ENCODE measurements at regions not wholly inside any gene's neighbourhood (a gene's known extent, or its start where the extent isn't known, plus 50 kb on each side); places are given as distances from the start of the nearest gene placed in this dataset.

DNA sequence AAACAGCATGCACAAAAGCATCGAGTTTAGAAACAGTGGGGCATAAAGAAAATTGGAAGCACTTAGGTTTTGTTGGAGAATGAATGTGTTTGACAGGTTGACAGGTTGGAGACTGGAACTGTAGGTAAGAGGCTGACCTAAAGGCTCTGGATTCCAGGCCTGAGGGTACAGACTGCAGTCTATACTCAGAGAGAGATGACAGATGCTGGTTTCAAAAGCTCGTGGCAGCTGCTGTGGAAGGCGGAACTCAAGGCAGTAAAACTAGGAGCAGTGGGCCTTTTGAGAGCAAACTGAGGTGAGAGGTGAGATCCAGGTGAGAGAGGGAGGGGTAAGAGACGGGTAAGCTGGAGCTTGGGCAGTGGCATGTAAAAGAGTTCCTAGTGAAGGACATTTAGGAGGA lies 415.2 kb downstream of the TRIML1 start:
- TF ChIP-seq RAD21 (IDR thresholded peaks at IDR 0.05; ENCODE audit: low read length) (no peak), POLR2A (IDR thresholded peaks at IDR 0.05; ENCODE audit: low read depth, low read length) (no peak), CEBPB (IDR thresholded peaks at IDR 0.05; ENCODE audit: low read depth, low read length) (no peak), SMC3 (IDR thresholded peaks at IDR 0.05; ENCODE audit: low read depth, low read length) (no peak), CHD1 (IDR thresholded peaks at IDR 0.05; ENCODE audit: low read depth, low read length) (no peak), MAFK (IDR thresholded peaks at IDR 0.05; ENCODE audit: low read depth, low read length) (no peak), MXI1 (IDR thresholded peaks at IDR 0.05; ENCODE audit: borderline replicate concordance, low read depth, low read length) (no peak), MAZ (IDR thresholded peaks at IDR 0.05; ENCODE audit: borderline replicate concordance, low read depth, low read length) (no peak), NFE2L2 (IDR thresholded peaks at IDR 0.05; ENCODE audit: low read depth, low read length) (no peak)
- TF ChIP-seq, protein P1, sequence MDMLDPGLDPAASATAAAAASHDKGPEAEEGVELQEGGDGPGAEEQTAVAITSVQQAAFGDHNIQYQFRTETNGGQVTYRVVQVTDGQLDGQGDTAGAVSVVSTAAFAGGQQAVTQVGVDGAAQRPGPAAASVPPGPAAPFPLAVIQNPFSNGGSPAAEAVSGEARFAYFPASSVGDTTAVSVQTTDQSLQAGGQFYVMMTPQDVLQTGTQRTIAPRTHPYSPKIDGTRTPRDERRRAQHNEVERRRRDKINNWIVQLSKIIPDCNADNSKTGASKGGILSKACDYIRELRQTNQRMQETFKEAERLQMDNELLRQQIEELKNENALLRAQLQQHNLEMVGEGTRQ (IDR thresholded peaks at IDR 0.05; ENCODE audit: low read depth, low read length) = no peak
- TF ChIP-seq, protein P2, sequence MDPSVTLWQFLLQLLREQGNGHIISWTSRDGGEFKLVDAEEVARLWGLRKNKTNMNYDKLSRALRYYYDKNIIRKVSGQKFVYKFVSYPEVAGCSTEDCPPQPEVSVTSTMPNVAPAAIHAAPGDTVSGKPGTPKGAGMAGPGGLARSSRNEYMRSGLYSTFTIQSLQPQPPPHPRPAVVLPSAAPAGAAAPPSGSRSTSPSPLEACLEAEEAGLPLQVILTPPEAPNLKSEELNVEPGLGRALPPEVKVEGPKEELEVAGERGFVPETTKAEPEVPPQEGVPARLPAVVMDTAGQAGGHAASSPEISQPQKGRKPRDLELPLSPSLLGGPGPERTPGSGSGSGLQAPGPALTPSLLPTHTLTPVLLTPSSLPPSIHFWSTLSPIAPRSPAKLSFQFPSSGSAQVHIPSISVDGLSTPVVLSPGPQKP (IDR thresholded peaks at IDR 0.05; ENCODE audit: borderline replicate concordance, low read depth, low read length) = no peak
- TF ChIP-seq, protein P3, sequence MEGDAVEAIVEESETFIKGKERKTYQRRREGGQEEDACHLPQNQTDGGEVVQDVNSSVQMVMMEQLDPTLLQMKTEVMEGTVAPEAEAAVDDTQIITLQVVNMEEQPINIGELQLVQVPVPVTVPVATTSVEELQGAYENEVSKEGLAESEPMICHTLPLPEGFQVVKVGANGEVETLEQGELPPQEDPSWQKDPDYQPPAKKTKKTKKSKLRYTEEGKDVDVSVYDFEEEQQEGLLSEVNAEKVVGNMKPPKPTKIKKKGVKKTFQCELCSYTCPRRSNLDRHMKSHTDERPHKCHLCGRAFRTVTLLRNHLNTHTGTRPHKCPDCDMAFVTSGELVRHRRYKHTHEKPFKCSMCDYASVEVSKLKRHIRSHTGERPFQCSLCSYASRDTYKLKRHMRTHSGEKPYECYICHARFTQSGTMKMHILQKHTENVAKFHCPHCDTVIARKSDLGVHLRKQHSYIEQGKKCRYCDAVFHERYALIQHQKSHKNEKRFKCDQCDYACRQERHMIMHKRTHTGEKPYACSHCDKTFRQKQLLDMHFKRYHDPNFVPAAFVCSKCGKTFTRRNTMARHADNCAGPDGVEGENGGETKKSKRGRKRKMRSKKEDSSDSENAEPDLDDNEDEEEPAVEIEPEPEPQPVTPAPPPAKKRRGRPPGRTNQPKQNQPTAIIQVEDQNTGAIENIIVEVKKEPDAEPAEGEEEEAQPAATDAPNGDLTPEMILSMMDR (conservative IDR thresholded peaks at IDR 0.05; ENCODE audit: low read depth, low read length) = no peak

Measured in IMR-90 (cell line).